Endothelial cell of umbilical vein (primary cell): ENCODE measurements at regions not wholly inside any gene's neighbourhood (a gene's known extent, or its start where the extent isn't known, plus 50 kb on each side); places are given as distances from the start of the nearest gene placed in this dataset.

ENCODE experiments used
- EZH2 ChIP-seq: IDR thresholded peaks from 2 replicates; pipeline ENCODE4 v1.6.1; 2012; ENCODE audit warnings: borderline replicate concordance, low read depth, mild to moderate bottlenecking, moderate library complexity, low read length, inconsistent platforms; ENCODE audit not compliant: severe bottlenecking
- TF ChIP-seq, protein P1 (sequence below), 2 donors: IDR thresholded peaks; 1 replicate in 1 of 2; 2 replicates in 1 of 2; pipeline ENCODE4 v1.5.1; 2011; ENCODE audit warnings: low read length in 2 of 2, mild to moderate bottlenecking in 2 of 2, moderate library complexity in 2 of 2, control low read depth in 1 of 2, inconsistent platforms in 1 of 2, low read depth in 1 of 2; ENCODE audit not compliant: insufficient read depth in 1 of 2; ENCODE audit errors: extremely low read depth in 1 of 2

DNA sequence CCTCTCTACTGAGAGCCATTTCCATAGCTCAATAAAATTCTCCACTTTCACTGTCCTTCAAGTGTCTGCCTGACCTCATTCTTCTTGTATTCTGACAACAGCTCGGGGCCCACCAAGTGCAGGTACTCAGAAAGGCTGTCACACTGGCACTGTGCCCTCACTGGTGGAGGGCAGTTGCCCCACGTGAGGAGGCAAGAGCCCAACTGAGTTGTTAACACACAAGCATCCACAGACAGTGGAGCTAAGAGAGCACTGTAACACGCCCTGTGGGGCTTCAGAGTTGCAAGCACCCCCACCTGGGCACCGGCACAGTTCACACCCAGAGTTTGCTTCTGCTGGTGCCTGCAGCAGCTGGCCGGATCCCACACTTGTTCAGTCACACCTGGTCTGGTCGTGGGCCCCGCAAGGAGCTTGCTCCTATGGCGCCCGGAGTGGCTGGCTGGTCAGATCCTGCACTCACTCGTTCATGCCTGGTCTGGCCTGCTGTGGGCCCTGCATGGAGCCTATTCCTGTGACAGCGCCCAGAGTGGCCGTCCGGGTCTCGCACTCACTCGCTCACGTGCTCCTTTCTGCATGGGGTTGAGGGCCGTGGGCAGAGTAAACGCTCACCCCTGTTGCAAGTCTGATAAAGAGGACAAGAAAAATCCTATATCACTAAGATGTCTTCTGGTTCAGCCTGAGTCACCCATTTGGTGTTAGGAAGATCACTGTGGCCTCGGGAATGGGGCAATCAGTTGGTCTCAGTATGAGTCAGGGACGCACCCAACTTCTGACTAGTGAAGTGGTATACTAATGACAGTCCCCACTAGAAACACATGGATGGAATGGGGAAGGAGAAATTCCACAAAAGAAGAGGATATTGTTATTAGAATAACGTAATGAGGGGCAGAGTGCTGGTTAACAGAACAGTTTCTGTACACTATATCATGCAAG, 87.0 kb upstream of the CCNH start:
- no peak for TF ChIP-seq EZH2
- TF ChIP-seq, protein P1, sequence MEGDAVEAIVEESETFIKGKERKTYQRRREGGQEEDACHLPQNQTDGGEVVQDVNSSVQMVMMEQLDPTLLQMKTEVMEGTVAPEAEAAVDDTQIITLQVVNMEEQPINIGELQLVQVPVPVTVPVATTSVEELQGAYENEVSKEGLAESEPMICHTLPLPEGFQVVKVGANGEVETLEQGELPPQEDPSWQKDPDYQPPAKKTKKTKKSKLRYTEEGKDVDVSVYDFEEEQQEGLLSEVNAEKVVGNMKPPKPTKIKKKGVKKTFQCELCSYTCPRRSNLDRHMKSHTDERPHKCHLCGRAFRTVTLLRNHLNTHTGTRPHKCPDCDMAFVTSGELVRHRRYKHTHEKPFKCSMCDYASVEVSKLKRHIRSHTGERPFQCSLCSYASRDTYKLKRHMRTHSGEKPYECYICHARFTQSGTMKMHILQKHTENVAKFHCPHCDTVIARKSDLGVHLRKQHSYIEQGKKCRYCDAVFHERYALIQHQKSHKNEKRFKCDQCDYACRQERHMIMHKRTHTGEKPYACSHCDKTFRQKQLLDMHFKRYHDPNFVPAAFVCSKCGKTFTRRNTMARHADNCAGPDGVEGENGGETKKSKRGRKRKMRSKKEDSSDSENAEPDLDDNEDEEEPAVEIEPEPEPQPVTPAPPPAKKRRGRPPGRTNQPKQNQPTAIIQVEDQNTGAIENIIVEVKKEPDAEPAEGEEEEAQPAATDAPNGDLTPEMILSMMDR (IDR thresholded peaks at IDR 0.05; ENCODE audit: extremely low read depth in 1 of 2, insufficient read depth in 1 of 2, low read depth in 1 of 2, low read length in 2 of 2), result no peak
